NCI-H69 (cell line): ENCODE measurements at regions not wholly inside any gene's neighbourhood (a gene's known extent, or its start where the extent isn't known, plus 50 kb on each side); places are given as distances from the start of the nearest gene placed in this dataset.
"Not testable (repeated sequence)": the region's sequence is repeated elsewhere in the genome, so short reads cannot be mapped to it uniquely, and the experiment has no call there.

Source experiments
- DNase-seq: peaks from one replicate; lab custom pipeline; 2025; lab: John Stamatoyannopoulos, UW

DNA sequence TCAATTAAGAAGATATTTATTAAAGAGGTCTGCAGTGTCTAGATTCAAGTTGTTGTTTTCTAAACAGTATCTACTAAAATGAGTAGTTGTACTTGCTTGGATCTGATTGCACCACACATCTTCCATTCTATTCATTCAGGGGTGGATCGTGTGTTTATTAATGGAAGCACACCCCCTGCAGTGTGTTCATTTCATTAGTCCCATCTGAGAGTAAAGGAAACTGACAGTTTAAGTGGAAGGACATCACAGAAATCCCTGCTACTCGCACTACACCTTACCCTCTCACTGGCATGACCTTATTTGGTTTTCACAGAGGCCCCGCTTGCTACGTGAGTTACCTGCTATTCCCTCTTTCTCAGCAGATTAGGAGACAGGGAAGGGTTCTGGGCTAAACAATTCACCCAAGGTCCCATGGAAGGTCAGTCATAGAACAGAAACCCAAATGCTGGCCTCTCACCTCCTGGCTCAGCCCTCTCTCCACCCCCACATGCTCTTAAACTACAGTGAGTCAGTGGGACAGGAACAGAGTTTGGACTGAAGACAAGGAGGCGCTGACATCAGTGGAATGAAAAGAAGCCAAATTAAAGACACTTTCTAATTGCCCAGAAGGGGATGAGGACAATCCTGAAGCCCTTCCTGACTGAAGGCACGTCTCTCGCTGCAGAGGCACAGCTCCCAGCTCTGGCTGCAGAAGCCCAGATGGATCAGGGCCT, 369.2 kb upstream of the NRP1 start:
- no peak for DNase-seq

DNA sequence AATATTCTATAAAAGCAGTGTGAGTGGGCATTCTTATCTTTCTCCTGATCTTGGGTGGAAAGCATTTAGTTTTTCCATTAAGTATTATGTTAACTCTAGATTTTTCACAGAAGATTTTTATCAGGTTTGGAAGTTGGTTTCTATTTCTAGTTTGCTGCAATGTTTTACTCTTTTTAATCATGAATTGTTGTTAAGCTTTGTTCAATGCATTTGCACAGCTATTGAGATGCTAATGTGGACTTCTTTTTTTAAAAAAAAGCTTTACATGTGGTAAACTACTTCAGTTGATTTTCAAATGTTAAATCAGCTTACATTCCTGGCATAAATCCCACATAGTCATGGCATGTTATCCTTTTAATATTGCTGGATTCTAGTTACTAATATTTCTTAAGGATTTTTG, 363.6 kb upstream of the NRP1 start:
- no peak for DNase-seq

DNA sequence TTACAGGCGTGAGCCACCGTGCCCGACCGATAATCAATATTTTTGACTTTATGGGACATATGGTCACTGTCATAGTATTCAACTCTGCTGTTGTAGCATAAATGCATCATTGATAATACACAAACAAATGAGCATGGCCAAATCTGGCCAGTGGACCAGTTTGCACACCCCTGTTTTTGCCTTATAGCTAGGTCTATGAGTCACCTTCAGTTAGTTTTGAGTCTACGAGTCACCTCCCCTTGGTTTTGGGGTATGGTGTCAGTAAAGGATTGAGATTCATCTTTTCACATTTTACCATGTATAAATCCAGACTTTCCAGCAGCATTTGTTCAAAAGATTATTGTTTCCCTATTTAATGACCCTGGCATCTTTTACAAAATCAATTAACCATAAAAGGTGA, 362.5 kb upstream of the NRP1 start:
- DNase-seq: no peak

DNA sequence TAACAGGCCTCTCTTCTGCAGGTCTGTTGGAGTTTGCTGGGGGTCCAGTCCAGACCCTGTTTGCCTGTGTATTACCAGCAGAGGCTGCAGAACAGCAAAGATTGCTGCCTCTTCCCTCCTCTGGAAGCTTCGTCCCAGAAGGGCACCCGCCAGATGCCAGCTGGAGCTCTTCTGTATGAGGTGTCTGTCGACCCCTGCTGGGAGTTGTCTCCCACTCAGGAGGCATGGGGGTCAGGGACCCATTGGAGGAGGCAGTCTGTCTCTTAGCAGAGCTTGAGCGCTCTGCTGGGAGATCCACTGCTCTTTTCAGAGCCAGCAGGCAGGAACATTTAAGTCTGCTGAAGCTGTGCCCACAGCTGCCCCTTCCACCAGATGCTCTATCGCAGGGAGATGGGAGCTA, 361.1 kb upstream of the NRP1 start:
- DNase-seq: no peak

DNA sequence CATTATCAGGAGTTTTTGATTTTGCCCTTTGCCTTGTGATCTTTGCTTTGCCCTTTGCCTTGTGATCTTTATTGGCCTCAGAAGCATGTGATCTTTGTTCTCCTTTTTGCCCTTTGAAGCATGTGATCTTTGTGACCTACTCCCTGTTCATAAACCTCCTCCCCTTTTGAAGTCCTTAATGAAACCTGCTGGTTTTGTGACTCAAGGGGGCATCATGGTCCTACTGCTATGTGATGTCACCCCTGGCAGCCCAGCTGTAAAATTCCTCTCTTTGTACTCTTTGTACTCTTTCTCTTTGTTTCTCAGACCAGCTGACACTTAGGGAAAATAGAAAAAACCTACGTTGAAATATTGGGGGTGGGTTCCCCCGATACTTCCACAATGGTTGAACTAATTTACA, 356.1 kb upstream of the NRP1 start:
- not testable (repeated sequence) for DNase-seq

DNA sequence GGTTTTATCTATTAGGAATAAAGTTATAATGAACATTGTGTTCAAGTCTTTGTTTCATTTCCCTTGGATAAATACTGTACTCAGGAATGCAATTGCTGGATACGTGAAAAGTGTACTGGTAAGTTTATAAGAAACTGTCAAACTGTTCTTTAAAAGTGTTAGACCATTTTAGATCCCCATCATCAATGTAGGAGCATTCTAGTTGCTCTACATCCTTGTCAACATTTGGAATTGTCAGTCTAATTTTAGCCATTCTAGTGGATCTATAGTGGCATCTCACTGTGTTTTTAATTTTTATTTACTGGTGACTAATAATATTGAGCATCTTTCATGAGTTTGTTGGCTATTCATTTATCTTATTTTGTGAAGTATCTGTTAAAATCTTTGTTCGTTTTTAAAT, 354.0 kb upstream of the NRP1 start:
- DNase-seq: no peak

DNA sequence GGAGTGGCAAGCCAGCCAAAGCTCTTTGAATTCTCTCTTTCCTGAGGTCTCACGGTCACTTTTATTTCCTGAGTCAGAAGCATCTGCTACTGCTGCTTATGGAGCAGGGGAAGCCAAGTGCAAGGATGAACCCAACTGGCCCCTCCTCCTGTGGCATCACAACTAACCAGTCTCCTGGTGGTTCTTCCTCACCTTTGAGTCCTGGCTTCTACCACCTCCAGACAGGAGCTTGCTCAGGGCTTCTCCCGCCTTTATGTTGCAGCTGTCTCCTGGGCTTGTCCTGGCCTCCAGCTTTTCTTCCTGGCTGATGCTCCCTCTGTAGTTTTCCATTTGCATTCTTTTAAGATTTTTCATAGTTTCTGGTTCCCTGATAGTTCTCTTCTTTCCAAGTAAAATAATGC, 349.7 kb upstream of the NRP1 start:
- no peak for DNase-seq

DNA sequence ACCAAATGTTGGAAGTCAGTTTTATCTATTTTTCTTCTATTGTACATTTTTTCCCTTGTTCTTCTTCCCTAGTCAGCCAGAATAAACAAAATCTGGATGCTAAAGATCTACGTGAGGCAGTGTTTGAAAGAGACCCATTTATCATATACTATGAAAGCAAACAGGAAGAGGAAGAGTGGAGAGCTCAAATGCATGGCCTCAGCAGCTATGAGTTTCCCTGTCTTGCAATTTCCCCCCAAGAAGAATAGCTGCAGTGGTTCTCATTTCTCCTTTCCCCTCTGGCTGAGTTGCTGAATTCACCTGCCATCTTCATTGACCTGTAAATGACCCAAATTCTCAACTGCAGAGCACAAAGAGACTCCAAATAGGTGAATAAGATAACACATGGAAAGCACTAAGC, 347.1 kb upstream of the NRP1 start:
- DNase-seq: no peak

DNA sequence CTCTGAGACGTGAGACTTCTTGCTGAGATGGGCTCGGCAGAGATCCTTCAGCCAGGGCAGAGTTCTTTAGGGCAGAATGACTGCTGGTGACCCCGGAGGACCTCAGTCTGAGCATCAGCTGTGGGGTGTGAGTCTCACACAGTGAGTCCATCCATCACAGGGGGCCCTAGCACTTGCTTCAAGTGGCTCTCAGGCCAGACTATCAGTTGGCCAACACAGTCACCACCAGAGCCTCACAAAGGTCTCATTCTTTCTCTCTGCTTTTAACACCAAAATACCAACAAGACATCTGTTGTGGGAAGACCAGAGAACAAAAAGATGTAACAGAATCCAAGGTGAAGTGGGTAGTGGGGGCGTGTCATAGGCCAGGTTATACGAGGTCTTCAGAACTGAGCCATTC, 345.6 kb upstream of the NRP1 start:
- DNase-seq: no peak

DNA sequence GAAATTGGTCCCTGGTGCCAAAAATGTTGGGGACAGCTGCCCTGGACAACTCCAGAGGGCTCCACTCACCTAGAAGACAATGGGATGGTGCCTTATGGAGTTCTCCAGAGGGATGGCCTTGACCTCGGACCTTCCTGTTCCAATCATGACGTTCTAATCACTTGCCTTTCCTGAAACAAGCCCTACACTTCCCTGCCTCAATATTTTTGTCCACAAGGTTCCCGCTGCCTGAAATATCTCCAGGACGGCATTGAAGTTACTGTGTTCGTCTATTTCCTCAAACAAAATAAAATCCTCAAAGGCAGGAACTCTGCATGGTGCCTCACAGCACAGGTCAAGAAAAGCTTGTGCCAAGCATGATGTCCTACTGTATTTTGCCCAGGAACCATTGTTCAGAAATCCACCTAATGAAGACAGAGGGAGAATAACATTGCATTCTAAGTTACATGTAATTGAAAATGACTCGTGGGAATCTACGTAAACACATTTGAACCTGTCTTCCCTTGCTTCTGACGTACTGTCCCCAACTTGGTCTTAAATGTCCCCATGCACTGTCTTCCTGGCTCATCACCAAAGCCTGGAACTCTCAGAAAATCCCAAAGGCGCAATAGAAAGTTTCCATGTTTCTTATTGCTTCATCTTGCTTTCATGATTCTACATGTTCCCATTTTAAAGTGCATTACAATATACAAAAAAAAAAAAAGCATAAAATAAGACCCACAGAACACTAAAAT, 342.3 kb upstream of the NRP1 start:
- DNase-seq: no peak

DNA sequence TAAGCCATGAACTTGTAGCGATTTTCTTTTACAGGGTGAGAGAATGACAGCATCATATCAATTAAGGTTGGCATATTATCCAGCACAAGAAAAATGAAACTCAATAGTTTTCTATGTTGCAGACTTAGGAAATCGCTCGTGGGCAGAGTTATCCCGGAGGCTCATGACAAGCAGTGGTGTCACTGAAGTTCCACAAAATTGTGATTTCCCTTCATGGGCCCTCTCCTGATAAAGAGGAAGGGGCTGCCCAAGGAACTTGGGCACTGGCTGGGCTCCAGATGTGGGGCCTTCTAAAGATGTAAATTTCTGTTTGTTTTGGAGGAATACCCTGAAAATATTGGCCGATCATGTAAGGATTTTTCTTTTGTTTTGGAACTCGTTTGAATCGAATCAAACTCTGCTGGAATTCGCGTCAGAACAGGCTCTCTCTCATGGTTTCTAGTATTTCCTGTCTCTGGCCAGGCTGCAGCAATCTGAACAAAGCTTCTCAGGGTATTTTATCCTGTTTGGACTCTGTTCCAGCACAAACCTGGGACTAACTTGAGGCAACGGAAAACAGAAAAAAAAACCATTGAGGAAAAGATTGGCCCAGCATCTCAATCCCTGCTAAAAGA, 340.6 kb upstream of the NRP1 start:
- no peak for DNase-seq

DNA sequence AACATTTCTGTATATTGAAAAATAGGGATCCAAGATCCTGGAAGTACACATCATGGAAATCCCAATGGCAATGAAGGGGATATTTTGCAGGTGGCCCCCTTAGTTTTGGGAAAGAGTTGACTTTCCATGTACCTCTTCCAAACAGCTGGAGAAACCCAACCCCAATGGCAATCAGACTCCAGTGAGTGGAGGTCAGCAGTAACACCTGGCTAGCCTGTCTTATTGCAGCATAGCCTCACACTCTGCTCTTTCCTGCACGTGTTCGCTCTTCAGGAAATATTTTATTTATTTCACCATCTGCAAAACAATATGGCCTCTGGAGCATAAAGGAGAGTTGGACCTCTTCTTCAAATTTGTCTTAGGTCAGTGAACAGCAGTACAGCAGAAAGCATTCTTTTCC, 340.0 kb upstream of the NRP1 start:
- no peak for DNase-seq

DNA sequence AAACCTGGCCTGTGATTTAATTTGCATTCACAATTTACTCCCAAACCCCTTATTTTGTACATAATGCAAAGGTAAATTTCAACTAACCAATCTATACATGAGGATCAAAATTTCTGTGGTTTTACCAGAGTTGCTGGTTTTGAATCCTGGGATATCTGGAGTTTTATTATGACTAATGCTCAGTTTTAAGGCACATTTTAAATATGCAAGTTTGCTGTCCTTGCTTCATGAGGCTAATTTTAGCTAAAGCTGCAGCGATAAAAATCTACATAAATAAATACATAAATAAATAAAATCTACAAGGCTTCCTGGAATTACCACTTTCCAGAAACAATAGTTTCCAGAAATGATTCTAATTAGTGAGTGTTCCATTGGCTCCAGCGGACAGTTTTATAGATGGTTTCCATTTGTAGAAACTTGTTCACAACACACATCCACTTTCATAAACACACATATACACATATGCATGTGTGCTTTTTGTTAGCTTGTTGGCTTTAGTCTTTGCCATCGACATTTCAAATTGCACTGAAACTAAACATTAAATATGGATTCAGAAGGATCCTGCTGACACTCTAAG, 339.5 kb upstream of the NRP1 start:
- no peak for DNase-seq

DNA sequence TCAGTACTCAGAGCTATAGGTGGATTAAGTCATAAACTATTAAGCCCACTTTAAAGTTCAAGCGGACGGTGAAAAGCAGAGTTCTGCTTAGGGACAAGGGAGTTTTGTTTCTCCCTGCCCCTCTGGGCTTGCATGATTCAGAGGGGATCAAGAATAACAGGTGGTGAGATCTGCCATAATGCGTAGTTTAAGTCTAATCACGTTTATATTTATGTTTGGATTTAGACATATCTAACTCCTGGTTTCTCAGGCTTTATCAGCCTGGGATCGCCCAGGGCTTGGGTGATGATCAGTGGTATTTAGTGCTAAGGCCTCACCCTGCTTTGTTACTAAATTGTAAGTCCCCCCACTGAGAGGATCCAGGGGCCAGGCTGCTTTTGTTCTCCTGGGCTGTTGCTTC, 335.4 kb upstream of the NRP1 start:
- no peak for DNase-seq

DNA sequence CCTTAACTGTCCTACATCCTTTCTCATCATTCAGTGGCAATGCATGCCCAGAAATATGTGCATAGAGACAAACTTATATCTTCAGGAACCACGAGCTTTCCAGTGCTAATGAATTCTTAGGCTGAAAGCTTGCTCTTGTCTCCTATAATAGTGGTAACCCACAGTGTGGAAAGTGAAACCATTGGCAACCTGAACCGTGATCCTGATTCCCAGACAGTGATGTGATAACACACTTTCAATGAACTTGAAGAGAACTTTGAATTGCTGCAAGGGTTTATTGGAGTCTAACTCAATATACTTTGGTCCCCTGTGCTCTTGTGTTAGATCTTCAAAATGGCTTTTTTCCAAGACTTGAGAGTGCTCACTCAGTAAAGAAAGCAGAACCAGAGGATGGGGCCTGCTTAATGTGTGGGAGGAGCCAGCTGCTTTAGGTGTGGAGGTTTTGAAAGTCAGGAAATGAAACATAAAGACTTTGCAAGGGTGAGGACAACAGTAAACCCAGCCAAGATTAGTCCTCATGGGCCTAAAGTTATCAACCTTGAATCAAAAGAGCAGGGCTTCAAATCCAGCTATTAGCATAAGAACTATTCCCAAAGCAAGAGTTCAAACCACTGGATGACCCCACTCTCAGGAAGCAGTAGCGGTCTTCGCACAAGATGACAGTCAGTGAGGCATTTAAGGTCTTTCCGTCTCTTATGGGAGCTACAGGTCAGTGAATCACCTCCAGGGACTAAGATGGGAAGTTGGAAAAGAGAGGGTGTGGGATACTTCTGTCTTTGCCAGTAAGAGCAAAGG, 332.4 kb upstream of the NRP1 start:
- no peak for DNase-seq

DNA sequence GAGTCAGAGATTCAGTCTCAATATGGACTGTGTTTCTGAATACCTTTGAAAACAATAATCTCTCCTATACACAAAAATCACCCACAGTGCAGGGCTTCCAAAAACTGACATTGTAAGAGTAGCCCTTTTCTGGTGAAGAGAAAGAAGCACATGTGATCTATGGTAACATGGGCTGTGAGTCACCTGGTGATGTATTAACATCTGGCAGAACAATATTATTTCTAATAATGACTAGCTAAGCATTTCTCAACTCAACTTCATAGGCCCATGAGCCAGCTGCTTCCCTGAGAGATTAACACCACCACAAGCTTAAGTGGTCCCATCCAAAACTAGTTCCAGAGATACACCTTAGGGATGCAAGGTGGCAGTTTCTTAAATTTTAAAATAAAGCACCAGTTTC, 331.0 kb upstream of the NRP1 start:
- no peak for DNase-seq

DNA sequence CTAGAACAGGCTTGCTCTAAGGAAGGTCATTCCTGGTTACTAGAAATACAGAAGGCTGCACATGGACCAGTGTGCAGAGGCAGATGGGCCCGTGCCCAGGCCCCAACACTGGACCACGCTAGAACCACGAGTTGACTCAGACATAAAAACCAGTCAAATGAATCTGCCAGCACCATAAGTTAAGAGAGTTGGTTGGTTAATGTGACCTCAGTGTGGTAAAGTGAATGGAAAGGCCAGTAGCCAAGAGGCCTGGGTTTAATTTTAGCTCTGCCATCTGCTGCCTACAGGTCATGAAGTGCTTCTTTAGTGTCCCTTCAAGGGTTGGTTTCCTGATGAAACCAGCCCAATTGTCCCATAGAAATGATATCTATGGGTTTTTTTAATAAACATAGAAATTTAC, 329.6 kb upstream of the NRP1 start:
- no peak for DNase-seq

DNA sequence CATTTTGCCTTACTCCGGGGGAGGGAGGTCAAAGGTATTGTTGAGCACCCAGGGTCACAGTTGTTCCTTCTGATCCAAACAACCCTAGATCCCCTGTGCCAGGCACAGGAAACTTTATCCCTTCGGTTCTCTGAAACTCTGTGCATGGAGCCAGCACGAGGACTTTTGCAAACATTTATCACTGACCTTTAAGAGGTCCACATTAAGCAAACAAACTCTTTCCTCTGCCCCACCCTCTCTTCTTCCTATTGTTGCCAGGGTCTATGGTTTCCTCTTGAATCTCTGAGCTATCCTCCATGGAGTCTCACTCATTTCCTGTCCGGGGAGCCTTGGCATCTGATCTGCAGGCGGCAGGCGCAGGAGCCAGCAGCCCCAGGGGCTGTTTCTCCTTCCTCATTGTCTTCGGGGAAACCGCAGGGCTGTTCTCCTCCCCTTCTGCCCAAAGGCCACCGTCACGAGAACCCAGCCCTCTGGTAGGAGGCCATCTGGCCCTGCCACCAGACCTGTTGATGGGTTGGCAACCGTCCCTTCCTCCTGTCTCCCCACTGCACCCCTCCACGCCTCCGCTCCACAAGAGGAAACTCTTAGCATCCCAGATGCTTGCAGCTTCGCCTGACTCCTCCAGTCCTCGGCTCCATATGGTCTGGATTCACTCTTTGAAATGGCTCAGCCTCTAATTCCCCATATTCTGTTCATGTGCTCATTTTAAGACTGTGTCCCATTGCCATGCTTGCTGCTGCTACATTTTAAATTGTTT, 327.3 kb upstream of the NRP1 start:
- DNase-seq: peak; percentile 65

DNA sequence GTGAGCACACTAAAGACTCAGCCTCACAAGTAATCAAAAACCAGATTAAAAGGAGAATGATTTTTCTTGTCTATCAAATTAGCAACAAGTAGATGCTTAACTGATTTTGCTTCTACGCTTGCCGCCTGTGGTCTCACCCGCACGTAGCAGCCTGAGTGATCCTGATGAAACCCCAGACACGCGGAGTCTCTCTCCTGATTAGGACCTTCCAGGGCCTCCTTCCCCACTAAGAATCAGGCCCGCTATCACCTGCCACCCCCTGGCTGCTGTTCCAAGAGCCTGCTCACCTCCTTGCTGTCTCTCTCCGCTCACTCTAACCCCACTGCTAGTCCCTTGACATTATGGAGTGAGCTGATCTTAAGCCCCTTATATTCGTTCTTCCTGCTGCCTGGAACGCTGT, 325.9 kb upstream of the NRP1 start:
- no peak for DNase-seq

DNA sequence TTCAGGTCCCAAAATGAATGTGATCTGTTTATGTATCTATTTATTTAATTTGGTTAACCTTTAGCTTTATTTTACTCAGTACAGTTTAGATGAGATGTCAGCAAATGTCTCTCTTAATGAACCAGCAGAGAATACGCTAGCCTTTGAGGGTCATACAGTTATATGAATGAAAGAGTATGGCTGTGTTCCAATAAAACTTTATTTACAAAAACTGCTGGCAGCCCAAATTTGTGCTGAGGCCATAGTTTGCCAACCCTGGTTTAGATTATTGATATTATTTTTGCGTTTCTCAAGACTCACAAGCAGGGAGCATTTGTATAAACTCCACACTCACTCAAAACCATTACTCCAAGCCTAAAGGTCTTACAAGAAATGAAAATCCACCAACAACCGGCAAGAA, 323.4 kb upstream of the NRP1 start:
- DNase-seq: no peak

DNA sequence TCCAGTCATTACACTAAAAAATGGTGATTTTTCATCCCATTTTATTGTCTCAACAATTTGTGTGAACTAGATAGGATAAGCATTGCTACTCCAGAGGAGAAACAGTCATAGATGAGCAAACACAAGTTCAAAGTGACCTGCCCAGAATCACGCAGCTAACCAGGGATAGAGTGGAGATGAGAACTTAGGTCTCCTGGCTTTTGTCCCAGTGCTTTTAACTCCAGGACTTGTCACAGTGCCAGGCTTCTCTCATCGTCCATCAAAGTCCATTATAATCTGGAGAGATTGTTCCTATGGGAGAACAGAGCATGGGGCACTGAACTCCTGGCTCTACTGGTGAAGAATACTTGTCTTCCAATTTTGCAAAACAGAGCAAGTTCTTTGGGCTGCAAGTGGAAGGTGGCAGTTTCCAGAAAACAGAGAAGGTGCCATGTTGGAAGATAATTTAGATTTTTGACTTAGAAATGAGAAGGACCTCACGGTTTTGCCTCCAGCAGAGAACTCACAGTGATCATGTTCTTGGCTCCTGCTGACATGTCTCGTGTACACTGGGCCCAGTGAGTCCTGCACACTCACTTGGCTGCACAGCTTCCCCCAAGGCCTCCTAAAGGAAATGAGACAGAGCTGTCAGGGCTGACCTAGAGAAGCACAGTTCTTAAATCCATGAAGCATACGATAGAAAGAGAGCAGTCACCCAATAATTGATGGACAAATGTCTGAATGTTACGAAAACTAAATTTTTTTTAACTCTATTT, 322.9 kb upstream of the NRP1 start:
- peak; percentile 48 for DNase-seq
